Effector CD8-positive, alpha-beta T cell (primary cell): ENCODE measurements at regions not wholly inside any gene's neighbourhood (a gene's known extent, or its start where the extent isn't known, plus 50 kb on each side); places are given as distances from the start of the nearest gene placed in this dataset.
"Not testable (repeated sequence)": the region's sequence is repeated elsewhere in the genome, so short reads cannot be mapped to it uniquely, and the experiment has no call there.

Experiments
- DNase-seq: peaks from one replicate; lab custom pipeline; 2025; lab: John Stamatoyannopoulos, UW

DNA sequence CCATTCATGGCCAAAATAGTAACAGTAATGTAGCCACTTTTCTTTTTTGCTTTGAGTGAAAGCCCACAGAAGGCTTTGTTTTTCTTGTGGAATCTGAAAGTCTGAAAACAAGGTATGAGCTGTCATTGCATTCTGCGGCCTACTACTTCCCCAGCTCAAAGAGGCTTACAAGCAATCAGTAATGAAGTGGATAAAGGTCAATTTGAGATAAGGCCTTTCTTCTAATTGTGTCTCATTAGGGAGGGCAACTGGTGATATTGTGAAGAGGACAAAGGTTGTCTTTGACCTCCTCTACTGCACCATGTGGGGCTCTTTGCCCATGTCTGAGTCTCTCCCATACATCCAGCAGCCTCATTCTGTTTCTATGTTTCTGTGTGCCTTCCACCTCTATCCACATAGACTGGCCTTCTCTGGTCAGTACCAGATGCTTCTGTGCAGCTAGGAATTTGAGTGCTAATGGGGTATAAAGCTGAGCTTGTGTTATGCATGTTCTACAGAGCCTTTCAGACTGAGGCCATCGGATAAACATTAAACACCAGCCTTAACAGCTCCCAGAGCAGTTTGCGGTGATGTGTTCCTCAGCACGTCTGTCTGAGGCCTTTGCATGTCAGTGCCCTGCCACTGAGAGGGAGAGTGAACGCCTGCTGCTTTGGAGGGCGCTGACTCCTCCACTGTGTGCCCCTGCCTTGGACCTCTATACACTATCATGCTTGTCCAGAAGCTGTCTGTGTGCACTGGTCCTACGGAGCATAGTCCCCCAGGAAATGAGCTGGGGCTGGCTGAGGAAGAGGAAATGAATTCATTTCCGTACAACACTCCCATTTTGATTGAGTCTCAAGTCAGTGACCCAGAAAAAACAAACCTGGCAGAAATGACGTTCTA, 80.2 kb downstream of the SH2D1A start:
- no peak for DNase-seq

DNA sequence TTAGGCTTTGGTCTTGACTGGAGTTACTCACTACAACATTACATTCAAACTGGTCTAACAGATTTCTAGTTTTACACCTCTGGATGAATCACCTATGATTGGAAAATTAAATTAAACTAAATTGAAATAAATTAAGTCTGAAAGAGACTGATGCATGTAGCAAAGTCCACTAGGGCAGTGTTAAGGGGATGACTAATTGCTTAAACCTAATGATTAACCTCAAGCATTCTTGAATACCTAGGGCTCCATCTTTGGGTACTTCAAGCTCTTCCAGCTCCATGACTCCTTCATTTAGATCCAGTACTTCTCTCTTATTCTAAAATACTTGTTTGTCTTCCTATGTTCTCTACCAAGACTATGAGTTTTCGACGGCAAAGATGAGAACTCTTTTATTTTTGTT, 86.8 kb downstream of the SH2D1A start:
- no peak for DNase-seq

DNA sequence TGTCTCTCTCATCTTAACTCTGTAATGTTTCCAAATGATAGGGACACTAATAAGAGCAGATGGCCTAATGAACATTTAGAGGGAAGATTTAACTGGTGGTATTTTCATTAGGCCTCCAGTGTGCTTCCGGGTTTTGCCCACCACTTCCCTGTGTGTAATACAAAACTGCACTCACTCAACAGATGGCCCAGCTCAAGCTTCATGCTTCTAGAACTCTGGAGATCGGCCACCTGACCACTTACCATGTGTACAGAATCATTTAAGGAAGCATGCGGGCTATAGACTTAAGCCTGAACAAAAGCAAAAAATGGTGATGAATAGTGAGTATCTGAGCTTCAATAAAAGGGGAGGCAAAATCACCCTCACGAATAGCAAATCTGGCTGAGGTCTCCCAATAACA, 89.3 kb downstream of the SH2D1A start:
- no peak for DNase-seq

DNA sequence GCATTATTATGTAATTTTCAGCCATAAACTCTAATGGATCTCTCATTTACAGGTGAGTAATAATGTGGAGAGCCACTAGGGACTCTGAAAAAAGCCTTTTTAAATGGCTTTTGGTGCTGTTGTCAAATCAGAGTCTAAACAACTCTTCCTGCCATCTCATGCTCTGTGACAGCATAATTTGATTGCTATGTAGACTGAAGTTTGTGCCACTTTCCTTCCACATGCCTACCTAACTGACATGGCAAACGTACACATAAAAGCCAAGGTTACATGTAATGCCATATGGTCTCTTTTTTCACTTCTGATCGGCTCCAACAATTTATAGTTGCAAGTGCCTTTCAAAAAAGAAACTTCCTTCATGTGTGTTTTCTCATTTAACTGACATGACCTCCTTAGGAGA, 94.3 kb downstream of the SH2D1A start:
- no peak for DNase-seq

DNA sequence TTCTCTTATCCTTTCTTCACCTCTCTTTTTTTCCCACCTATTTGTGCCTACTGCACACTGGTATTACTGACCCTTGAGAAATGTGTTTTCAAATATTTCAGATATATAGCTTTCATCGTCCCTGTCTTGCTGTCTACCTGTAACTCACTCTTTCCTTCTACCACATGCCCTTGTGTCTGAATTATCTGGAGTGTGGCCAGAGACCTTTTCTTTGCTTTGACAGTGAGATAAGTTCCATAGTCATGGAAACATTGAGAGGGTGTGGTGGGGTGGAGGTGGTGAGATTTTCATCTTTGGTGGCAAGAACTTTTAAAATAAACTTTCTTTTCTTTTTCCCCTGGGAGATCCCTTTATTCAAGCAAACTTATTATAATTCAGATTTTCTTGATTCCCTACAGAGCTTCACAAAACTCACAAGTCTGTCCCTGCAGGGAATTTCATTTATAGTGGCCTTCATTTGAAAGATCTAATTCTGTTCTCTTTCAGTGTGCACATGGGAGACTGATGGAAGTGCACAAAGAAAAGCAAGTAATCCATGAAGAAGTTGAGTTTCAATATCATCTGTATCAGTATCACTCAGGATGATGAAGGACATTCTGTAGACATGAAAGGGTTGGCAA, 95.7 kb downstream of the SH2D1A start:
- no peak for DNase-seq

DNA sequence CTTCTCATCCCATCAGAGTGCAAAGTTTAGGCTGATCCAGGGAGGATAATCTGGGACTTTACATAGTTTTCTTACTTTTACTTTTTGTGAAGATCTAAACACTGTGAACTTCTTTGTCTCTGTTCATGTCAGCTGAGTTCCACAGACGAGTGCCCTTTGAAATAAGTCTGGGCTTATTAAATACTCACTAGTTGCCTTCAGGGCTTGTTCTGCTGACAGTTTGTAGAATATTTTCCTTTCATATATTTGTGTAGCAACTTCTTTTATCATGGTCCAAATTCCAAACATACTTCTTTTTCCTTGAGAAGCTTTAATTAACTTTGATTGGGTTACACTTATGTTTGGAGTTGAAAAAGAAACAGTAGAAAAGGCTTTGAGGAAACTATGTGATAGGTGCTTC, 109.6 kb downstream of the SH2D1A start:
- DNase-seq: no peak

DNA sequence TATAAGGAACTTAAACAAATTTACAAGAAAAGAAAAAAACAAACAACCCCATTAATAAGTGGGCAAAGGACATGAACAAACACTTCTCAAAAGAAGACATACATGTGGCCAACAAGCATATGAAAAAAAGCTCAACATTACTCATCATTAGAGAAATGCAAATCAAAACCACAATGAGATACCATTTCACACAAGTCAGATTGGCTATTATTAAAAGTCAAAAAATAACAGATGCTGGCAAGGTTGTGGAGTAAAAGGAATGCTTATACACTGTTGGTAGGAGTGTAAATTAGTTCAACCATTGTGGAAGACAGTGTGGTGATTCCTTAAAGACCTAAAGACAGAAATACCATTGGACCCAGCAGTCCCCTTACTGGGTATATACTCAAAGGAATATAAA, 113.5 kb downstream of the SH2D1A start:
- DNase-seq: not testable (repeated sequence)

DNA sequence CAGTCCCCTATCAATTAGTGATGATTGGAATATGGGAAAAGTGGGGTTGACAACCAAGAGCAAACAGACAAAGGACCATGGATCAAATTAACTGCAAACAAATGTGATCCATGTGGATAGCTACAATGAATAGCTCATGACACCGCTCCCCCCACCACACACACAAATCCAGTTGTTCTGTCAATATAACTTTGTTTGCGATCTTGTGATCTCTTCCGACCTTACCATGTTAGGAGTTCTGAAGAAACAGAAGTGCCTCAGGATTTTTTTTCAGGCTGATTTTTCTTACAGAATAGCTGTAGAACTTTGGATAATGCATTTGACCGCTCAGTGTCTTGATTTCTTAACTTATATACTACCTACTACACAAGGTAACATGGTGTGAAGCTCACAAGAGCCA, 116.6 kb downstream of the SH2D1A start:
- no peak for DNase-seq

DNA sequence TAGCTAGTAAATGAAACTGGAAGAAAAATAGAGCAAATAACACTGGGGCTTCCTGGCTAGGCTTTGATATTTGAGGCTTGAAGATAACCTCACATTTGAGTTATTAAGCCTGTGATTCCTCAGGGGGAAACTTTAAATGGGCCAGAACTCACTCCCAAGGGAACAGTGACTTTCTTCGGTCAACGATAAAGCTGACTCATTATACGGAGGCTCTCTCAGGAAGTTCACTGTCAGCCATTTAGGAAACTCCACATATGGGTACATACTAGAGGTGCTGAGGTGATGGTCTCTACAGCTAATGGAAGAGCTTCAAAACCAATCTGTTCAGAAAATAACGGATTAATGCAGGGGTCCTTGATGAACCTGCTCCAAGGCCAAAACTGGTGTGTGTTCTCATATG, 120.8 kb downstream of the SH2D1A start:
- no peak for DNase-seq

DNA sequence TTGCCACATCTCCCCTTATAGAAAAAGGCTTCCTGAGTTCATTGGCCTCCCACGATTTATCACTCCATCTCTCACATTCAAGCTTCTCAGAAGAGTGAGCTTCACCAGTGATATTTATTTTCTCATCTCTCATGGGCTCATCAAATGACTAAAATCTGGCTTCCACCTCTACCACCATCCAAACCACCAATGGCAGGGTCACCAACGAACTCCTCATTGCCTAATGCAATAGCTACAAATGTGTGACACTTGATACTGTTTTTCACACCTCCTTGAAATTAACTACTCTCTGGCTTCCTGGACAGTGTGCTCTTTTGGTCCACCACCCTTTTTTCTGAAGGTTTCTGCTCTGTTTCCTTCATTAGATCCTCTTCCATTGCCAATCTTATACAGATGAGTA, 129.0 kb downstream of the SH2D1A start:
- no peak for DNase-seq

DNA sequence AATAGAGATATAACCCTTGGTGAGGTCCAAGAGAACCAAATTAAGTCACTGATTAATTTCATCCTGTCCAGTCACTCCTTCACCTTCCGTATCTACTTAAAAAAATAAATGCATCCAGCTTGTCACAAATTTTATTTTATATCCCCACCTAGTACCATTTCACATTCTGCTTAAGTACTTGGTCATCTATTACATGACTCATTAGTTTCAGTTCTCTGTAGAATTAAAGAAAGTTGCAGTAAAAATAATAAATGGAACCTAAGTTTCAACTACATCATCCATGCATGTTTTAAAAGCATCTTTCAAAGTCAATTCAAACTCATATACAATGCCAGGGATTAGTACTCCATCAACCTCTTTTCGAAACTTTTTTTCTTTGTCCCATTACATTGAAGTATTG, 130.2 kb downstream of the SH2D1A start:
- DNase-seq: no peak

DNA sequence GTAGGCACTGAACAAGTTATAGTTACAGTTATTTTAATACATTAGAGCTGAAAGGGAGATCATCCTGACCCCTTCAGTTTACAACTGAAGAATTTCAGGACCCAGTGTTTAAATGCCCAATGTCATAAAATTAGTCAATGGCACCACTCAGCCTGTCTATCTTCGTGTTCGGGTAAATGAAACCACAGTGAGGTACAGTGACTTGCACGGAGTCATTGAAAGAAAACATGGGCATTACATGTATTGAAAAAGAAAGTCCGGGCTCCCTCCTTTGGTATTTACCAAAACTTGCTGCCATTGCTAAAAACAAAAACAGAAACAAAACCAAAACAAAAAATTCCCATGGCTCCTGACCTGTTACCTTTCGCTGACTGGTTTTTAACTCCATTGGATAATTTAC, 131.7 kb downstream of the SH2D1A start:
- DNase-seq: no peak

DNA sequence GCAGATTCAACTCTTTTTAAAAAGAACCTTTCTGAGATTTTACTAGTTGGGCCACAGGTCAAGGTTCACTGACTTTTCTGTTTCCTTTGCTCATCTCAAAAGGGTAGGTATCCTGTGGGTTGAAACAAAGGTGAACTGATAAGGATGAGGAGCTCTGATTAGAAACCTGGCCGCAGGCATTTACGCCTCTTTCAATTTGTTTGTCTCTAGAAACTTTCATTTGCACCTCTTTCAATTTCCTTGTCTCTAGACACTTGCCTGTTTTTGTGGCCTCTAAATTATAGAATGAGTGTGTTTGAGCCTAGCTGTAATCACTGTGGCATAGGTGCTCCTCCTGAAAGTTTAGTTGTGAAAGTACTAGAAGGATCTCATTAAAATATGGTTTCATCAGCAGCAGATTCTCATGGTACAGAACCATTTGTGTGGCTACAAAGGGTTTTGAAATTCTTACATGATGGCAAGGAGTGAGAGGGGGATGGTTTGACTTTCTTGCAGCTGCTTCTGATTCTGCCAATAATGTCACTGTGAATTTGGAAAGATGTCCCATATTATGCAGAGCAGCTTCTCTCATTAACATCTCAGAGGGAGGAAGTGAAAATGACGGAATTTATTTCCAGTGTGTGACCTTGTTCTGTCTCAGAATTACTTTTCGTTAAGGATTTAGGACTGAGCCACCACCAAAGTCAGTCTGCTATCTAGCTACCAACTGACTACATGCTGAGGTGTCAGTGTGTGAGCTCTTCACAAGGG, 142.2 kb downstream of the SH2D1A start:
- DNase-seq: no peak

DNA sequence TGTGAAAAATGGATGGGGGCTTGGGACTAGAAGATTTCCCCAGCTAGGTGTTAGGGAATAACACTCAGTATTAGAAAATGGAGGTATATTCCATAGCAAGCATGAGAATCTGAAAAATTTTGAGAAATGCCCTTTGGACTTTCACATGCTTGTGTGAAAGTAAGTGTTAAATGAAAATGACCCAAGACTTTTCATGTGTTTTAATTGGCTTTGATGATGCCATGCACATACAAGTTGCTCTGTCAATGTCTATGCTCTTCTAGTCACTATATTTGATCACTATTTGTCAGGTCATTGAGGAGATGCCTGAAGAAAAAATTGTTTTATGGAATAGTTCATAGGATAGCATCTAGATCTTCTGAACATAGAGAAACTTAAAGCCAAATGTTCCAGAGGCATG, 147.6 kb downstream of the SH2D1A start:
- no peak for DNase-seq

DNA sequence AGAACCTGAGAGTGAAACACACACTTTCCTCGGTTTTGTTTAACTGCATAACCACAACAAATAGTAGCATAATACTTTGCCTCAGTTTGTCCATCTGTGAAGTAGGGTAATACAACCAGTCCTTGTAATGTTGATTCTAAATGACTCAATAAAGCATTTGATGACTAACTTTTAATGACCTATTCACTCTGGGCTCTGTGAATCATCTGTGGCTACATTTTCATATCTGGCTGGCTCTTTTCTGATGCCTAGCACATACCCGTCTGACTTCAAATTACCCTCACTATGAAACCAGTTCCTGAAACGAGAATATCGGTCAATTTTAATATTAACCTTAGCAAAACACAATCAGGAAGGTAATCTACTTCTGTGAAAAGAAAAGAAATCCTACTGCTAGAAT, 151.0 kb downstream of the SH2D1A start:
- DNase-seq: no peak

DNA sequence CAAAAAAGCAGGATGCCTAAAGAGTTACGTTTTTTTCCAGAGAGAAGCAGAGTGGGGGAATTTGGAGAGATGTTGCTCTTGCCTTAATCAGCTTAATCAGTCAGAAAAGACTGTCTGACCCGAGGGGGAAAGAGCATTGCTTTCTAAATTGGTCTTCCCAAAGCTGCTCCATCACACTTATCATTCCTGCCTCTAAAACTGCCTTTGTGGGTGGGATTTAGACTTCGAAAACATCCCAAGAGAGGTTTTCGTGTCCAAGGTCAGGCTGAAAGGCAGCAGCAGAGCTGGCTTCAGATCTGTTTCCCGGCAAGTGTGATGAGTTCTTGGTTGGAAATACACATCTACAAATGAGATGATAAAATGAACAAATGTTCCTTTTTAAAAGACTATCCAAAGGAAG, 155.2 kb downstream of the SH2D1A start:
- no peak for DNase-seq

DNA sequence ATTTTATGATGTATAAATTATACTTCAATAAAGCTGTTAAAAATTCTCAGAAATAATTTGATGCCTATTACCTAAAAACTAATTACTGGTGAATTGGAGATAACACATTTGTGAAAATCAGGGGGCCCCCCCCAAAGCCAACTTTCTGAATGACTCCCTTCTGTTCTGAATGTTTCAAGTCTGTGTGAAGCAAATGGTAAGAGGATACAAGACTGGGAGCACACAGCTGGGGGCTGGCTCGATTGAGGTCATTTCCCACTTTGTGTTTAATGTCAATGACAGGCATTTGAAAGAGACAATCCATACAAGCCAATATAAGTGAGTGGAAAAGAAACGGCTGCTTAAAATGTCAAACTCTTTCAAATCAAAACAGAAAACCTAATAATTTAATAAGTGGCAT, 155.8 kb downstream of the SH2D1A start:
- DNase-seq: no peak

DNA sequence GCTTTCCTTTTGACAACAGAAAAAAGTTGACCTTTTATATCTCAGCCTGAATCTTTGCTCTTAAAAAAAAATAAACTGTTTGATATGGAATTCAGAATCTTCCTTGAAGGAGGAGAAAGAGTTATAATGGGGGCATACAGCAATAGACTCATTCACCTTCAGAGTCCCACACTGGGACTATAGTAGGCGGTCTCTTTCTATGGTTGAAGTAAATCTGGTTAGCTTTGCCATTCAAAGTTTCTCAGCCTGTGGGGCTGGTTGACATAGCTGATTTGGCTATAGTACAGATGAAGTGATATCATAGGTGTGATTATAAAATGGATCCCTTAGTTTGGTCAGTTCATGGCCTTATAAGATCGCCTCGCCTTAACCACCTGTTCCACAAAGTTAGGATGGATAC, 156.2 kb downstream of the SH2D1A start:
- no peak for DNase-seq

DNA sequence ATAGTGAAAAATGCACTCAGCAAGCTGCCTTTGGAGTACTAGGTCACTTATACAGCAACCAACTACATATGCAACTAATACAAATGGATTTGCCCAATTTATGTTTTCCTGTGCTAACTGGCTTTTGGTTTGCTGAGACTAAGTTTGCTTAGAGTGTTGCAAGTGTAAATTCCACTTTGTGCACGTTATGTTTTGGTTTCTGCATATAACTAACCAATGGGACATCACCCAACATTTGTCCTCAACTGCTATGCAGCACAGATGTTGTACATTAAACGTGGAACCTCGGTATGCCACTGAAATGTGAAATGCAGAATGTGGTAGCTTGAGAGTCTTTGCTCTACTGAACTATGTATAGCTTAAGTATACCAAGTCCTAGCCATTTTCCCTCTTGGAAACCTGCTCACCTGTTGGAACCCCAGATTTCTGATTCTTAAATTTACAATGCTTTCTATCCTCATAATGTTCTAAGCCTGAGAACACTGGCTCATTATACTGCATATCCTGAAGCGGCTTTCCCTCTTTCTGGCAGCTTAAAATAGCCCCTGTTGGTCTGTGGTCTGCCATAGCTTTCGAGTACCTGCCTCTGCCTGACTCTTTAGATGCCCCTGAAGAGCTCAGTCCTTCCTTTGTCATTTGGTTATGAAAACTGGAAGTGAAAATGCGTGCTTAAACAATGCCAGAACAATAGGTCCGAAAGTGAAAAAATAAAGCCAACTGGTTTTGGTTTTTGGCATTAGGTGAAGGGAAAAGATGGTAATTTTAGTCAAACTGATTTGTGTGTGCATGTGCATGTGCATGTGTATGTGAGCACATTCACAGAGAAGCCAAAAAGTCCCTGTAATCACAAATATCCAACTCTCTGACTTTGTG, 158.0 kb downstream of the SH2D1A start:
- DNase-seq: no peak

DNA sequence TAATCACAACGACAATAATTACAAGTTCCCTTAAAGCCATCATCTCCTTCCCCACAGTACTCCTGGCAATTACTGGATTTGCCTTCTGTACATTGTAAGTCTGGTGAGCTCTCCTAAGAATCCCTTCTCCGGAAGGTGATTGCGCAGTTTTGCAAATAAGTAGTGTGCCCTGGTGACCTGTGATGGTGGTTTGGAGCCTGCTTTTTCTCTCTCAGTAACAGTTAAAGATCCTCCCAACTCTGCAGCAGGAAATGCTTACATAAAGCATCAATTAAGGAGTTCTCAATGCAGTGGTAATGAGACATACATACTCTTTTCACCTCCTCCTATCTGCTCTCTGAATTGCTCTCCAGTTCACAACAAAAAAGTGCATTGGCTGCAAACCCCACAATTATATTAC, 159.7 kb downstream of the SH2D1A start:
- no peak for DNase-seq

DNA sequence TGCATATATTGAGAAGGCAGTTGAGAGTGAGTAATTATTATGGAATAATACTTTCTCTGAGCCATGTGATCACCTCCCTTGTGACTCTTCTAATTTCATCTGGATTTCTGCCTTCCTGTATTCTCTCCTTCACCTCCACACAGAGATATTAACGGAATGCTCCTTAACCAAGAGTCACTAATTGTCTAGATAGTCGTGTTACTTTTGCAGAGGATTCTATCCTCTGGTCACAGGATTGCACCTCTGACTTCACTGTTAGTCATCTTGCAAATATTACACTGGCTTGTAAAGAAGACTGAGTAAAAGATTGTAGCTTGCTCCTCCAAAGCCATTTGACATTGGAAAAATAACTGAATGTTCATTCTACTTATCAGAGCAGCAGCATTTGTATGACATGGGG, 160.9 kb downstream of the SH2D1A start:
- DNase-seq: no peak

DNA sequence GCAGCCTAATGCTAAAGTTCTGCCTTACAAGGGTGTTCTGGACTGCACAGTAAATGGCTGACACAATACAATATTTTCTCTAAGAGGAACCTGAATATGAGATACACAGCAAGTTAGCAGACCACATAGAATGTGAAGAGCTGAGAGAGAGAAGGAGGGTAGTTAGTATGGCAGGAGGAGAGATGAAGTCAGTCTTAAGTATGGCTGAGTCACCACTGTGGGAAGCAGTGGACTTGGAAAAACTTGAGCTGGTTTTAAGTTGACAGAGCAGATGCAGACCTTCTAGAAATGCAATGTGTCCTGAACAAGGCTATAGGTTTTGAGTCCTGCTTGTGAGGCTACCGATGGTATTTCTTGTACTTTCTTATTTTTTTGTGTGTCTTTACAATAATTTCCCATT, 172.5 kb downstream of the SH2D1A start:
- no peak for DNase-seq
